Effector CD8-positive, alpha-beta T cell (primary cell): ENCODE measurements at regions not wholly inside any gene's neighbourhood (a gene's known extent, or its start where the extent isn't known, plus 50 kb on each side); places are given as distances from the start of the nearest gene placed in this dataset.

Experiments
- DNase-seq: peaks from one replicate; lab custom pipeline; 2025; lab: John Stamatoyannopoulos, UW

- no peak for DNase-seq
Observed at GRCh38 chr12:61487728-61488127, 772.5 kb upstream of the USP15 start.

DNA sequence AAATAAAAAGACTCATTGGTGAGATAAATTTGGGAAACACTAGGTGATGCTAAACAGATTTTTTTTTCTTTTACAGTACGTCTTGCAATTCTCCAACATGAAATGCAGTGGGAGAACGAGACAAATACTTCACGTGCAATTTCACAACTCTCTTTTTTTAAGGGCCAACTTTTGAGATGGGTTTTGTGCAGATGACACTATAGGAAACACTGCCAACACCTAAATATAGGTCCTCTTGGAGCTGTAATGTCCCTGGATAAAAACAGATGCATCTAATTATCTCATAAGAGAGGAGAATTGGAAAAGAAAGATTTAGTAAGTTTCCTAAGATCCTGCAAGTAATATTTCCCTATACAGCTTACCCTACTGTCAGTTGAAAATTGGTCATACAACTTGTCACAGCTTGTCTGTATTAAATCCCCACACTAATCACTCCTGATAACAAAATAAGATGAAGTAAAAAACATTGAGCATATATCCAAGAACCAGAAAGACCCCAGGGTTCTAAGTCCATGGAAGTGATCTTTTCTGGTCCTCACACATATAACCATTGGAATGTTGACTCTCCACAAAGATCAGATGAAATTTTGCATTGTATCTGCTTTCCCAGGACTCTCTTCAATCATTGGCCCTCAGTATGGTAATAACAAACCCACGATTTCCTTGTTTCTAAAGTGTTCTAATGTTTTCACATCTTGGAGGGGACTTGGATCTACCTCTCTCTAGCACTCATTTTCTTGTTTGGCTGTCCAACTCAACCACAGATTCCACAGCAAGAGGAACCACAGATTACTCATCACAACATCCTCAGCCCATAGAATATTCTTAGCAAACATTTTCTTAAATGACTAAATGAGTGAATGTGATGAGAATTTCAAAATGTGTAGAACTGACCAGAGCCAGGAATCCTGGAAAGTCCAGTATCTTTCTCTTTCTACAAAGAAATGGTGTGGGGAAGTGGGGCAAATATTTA is 769.4 kb upstream of the USP15 start:
- no peak for DNase-seq

- DNase-seq = no peak
Observed at GRCh38 chr12:61502179-61502578, 758.0 kb upstream of the USP15 start.

GRCh38 chr12:61504396-61505080 is 755.7 kb upstream of the USP15 start:
- DNase-seq = no peak

DNA sequence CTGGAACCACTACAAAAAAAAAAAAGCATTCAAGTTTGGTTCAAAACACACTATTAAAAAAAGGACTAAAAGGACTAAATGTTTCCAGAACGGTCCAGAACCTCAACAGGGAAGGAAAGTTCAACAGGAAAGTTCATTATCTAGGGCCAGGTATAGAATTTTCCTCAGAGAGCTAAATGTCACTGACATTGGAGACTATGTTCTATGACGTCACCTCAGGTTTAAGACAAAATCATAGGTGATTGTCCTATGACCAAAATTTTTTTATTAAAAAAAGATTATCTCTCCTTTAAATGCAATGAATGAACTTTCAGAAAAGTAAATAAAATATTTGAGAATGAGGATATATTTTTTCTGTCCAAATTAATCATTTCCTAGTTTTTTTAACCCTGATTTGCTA is 746.7 kb upstream of the USP15 start:
- no peak for DNase-seq

DNA sequence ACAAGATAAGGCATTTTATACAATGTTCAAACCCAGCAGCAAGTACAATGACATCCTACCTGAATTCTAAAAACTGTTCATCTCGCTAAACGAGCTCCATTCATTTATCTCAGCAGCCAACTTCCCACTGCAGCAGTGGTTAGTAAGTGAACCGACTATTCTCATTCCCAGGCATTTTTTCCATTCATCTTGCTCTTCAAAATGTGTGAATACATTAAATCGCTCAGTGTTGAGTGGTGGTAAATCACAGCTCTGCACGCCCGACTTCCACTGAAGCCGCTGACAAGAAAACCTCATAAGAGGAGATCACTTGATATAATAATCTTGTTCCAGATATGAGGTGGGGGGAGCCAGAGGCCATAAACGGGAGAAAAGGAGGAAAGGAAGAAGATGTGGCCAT is 746.2 kb upstream of the USP15 start:
- no peak for DNase-seq

- DNase-seq = no peak
Observed at GRCh38 chr12:61521258-61521657, 738.9 kb upstream of the USP15 start.

- no peak for DNase-seq
Observed at GRCh38 chr12:61523276-61523992, 736.8 kb upstream of the USP15 start.

DNA sequence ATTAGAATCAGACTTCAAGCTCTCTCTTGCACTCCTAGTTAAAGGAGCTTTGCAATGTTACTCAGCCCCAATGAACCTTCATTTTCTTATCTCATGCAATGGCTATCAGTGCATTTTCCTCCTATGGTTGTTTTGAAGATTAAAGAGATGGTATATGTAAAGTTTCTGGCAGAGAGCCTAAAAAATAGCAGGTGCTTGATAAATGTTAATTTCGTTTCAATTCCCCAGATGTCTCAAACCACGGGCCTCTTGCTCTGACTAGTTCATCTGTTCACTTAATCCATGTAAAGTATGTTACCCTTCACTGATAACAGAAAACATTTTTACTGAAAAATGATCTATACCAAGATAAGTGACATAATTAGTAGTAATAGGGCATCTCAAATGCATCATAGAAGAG is 735.4 kb upstream of the USP15 start:
- DNase-seq = no peak

DNA sequence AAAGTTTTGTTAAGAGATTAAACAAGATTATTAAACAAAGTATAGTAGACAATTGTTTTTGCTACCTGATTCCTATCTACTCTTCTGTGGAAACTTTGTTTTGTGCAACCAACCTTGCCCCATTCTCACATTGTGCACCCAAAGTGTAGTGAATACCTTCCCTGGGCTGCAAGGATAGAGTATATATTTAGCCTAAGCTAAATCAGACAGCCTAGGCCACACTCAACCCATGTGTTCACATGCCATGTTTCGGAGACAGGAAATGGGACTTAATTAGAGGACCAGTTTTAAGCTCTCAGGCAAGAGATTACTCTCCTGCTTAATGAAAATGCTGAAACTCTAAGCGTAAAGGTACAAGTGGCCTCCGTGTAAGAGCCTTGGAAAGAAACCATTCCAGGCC is 734.9 kb upstream of the USP15 start:
- no peak for DNase-seq

- no peak for DNase-seq
Observed at GRCh38 chr12:61530456-61530855, 729.7 kb upstream of the USP15 start.

GRCh38 chr12:61531195-61531594 is 729.0 kb upstream of the USP15 start:
- no peak for DNase-seq

DNA sequence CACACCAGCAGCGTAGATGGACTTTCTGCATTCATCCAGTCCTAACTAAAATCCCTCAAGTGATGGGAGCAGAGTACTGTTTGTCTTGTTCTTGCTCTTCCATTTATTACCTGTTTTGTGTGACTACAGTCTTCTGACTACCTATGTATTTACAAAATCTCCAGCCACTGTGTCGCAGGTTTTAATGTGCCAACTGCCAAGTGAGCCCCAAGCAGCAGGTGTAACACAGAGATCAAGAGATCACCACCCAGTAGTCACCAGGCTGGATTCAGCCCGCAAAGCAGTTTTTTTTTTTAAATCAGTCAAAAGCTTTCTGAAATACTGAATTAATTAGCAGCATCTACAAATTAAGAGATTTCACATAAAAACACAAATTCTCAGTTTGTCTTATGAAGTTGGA is 724.1 kb upstream of the USP15 start:
- no peak for DNase-seq

- DNase-seq = no peak
Observed at GRCh38 chr12:61536525-61536924, 723.7 kb upstream of the USP15 start.

DNA sequence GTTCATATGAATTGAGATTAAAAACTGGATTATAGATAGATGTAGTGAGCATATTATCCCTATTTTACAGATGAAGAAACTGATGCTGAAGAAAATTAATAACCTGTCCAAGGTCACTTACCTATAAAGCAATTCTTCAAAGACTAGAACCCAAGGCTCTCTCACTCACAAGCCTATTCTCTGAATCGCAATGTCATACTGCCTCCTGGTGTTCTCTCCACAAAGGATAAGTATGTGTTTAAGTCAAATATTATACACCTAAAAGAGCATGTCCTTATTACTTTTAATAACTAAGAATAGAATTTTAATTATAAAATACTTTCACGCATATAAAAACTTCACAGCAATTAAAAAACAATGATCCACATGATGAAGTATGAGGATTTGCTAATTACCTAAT is 721.3 kb upstream of the USP15 start:
- DNase-seq = no peak

- no peak for DNase-seq
Observed at GRCh38 chr12:61542551-61542950, 717.7 kb upstream of the USP15 start.

DNA sequence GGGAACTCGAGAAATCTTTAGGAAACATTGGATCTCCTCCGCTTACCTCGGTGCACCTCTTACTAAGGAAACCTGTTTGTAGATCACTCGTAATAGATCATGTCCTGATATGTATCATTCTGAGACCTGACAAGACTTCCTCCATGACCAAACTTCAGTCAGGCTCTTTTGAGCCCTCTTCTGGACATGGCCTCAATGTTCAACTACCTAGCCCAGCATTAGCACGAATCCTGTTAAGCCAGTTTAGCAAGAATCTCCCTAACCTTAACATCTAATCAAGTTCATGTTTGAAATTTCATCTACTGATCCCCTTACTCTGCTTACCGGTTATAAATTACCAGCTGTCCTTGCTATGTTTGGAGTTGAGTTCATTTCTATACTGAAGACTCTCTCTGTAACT is 713.9 kb upstream of the USP15 start:
- no peak for DNase-seq

GRCh38 chr12:61553091-61553490 is 707.1 kb upstream of the USP15 start:
- DNase-seq = no peak

DNA sequence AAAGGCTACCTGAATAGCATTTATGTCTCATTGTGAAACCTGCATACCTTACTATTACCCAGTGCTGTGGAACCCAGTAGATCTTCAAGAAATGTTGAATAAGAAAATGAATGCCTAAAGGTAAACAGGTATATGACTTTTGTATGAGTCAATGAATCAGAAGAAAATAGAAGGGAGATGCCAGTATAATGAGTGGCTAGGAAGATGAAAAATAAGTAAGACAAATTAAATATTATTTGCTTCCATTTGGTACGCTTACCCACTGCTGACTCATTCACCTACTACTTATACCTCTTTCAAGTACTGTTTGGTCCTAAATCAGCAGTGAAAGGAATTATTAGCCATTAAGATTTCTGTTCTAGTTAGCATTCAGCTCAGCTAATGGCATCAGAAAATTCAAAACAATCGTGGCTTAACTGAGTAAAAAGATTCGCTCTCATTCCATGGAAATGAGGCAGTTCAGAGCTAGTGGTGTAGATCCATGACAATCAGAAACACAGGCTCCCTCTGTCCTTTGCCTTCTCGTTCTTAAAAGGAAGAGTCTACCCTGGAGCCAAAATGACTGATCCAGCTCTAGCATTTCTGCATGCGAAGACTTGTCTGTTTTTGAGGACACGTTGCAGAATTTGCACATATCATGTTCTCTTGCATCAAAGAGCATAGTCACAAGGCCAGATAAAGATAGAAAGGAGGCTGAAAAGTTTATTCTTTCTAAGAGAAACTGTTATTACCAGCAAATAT is 705.8 kb upstream of the USP15 start:
- no peak for DNase-seq

GRCh38 chr12:61563665-61564450 is 696.3 kb upstream of the USP15 start:
- DNase-seq = no peak

- DNase-seq = no peak
Observed at GRCh38 chr12:61564466-61564865, 695.7 kb upstream of the USP15 start.
